HepG2 (cell line): ENCODE measurements at regions not wholly inside any gene's neighbourhood (a gene's known extent, or its start where the extent isn't known, plus 50 kb on each side); places are given as distances from the start of the nearest gene placed in this dataset.

Source experiments
- ATRX ChIP-seq: sonication (generic); formaldehyde crosslinking; IDR thresholded peaks from 2 replicates; pipeline ENCODE4 v1.4.0; 2020; ENCODE audit warnings: missing genetic modification reagents, borderline replicate concordance
- CTCF ChIP-seq: sonication (generic); formaldehyde crosslinking; IDR thresholded peaks from 2 replicates; pipeline ENCODE4 v1.5.0; 2020; ENCODE audit warnings: mild to moderate bottlenecking, missing genetic modification reagents, moderate library complexity
- EP300 ChIP-seq, 3 experiments: sonication (generic) in 1 of 3; formaldehyde crosslinking in 1 of 3; IDR thresholded peaks; 2 replicates each; pipeline versions ENCODE4 v1.5.1 to v1.6.1; 2011 to 2020; ENCODE audit warnings: low read depth in 2 of 3, low read length in 2 of 3, borderline replicate concordance in 1 of 3, improper control_type of control experiment in 1 of 3, mild to moderate bottlenecking in 1 of 3, missing genetic modification reagents in 1 of 3, moderate library complexity in 1 of 3
- ETV6 ChIP-seq: sonication (generic); formaldehyde crosslinking; conservative IDR thresholded peaks from 2 replicates; pipeline ENCODE4 v1.4.0; 2020; ENCODE audit warnings: missing genetic modification reagents
- EZH2 ChIP-seq: conservative IDR thresholded peaks from 2 replicates; pipeline ENCODE4 v1.6.1; 2012; ENCODE audit warnings: mild to moderate bottlenecking, low read depth, low read length, moderate library complexity
- FOXA3 ChIP-seq: IDR thresholded peaks from 2 replicates; pipeline ENCODE4 v1.6.1; 2016; ENCODE audit warnings: missing genetic modification reagents, missing compliant biosample characterization
- NCOA2 ChIP-seq: sonication (generic); formaldehyde crosslinking; IDR thresholded peaks from 2 replicates; pipeline ENCODE4 v1.8.0; 2022; ENCODE audit warnings: inconsistent platforms
- NFE2 ChIP-seq: sonication (generic); formaldehyde crosslinking; IDR thresholded peaks from 2 replicates; pipeline ENCODE4 v1.4.0; 2020; ENCODE audit warnings: missing genetic modification reagents
- RAD21 ChIP-seq: fragments of 450-650 bp; formaldehyde crosslinking; IDR thresholded peaks from 2 replicates; pipeline ENCODE4 v1.5.0; 2020; ENCODE audit warnings: mild to moderate bottlenecking
- SP1 ChIP-seq, 2 experiments: fragments of 450-650 bp in 1 of 2; sonication (generic) in 1 of 2; formaldehyde crosslinking in 1 of 2; IDR thresholded peaks; 2 replicates each; pipeline versions ENCODE4 v1.4.0 to v1.6.1; 2016 to 2020; ENCODE audit warnings: missing genetic modification reagents in 1 of 2
- SRF ChIP-seq: IDR thresholded peaks from 2 replicates; pipeline ENCODE4 v1.6.1; 2011; ENCODE audit warnings: mild to moderate bottlenecking, low read depth, low read length, moderate library complexity
- ZFP41 ChIP-seq: sonication (generic); formaldehyde crosslinking; IDR thresholded peaks from 2 replicates; pipeline ENCODE4 v1.4.0; 2020; ENCODE audit warnings: mild to moderate bottlenecking, missing genetic modification reagents, borderline replicate concordance
- ZNF646 ChIP-seq: sonication (generic); formaldehyde crosslinking; IDR thresholded peaks from 2 replicates; pipeline ENCODE4 v1.9.0; 2021; ENCODE audit warnings: mild to moderate bottlenecking, missing genetic modification reagents
- ZNF816 ChIP-seq: sonication (generic); formaldehyde crosslinking; IDR thresholded peaks from 2 replicates; pipeline ENCODE4 v1.8.0; 2022; ENCODE audit warnings: missing genetic modification reagents, mild to moderate bottlenecking, borderline replicate concordance

- TF ChIP-seq NFE2 (CRISPR knock-in tag) (no peak), FOXA3 (peak; percentile 42; the same call in 1 of the 2 replicates), EZH2 (no peak), EP300 (IDR thresholded peaks at IDR 0.05; ENCODE audit: low read depth in 2 of 2, low read length in 2 of 2) (no peak), EP300 (CRISPR knock-in tag; IDR thresholded peaks at IDR 0.05; ENCODE audit: borderline replicate concordance) (no peak), ZNF646 (CRISPR knock-in tag) (no peak), ETV6 (CRISPR knock-in tag) (no peak), SP1 (IDR thresholded peaks at IDR 0.05) (no peak), SP1 (CRISPR knock-in tag; IDR thresholded peaks at IDR 0.05) (no peak), CTCF (no peak), ATRX (CRISPR knock-in tag) (no peak), ZNF816 (CRISPR knock-in tag) (no peak), NCOA2 (no peak), ZFP41 (CRISPR knock-in tag) (no peak), RAD21 (no peak), SRF (no peak)
Observed at GRCh38 chr9:87386490-87387025, 111.1 kb upstream of the DAPK1 start.
